Left colon (tissue), 2 donors: ENCODE measurements at regions not wholly inside any gene's neighbourhood (a gene's known extent, or its start where the extent isn't known, plus 50 kb on each side); places are given as distances from the start of the nearest gene placed in this dataset.

Experiments used
- ATAC-seq: fragments of 200-7000 bp; cut with Tn5 transposase; one replicate; pipeline ENCODE4 v1.9.1; 2020; ENCODE audit warnings: mild to moderate bottlenecking, moderate library complexity
- DNase-seq, 2 donors: peaks; one replicate each; pipeline ENCODE4 v3.0.0-alpha.2; 2020
- intact Hi-C, 2 donors: fragments of 100-400 bp; cut with DNase I in 1 of 2; cut with micrococcal nuclease in 1 of 2; formaldehyde crosslinking; loops; one replicate each; pipeline versions ENCODE4 v1.11.2 to v1.14.0; 2022; cut with DNase I, micrococcal nuclease
- donor health status: DM: no; HTN: no; CAD: no.
- donor health status: DM: yes; HTN: yes; CAD: no.

DNA sequence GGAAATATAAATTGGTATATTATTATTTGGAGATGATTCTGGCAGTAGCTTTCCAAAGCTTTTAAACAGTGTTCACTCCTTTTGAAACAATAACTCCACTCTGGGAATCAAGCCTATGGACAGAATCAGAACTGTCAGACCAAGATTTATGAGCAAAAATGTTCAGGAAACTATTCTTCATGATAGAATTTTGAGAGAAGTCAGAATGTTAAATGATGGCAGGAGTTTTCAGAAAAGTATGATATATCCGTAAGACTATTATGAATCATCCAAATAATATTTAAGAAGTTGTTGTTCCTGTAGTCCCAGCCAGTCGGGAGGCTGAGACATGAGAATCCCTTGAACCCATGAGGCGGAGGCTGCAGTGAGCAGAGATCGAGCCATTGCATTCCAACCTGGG is 50.5 kb upstream of the ADGRG2 start:
- intact Hi-C loops = no loop called here
- ATAC-seq (no peak), DNase-seq (no peak)

DNA sequence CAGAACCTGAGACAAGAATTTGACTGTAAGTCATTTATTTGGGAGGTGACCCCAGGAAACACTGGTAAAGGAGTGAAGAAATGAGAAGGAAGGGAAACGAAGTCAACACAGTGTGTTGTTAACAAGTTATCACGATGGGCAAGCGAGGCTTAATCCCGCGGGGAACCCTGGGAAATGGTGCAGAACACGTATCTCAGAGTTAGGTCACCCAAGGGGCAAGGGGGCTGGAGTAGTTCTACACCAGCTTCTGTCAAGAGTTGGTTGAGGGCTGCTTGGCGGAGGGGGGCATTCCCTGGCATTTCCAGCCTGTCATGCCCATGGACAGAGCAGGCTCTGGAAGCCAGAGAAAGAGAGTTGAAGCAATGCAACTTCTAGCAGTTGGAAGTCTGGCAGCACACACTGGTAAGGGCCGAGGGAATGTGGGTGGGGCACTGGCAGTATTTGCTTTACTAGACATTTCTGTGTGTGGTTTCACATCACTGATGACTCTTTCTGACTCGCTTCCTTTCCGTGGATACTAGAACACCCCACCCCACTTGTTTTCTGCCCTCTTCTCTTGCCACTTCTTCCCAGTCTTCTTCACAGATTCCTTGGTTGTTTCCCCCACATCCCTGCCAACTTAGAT is 52.2 kb upstream of the ADGRG2 start:
- ATAC-seq (peak; percentile 23), DNase-seq (no peak)
- intact Hi-C loops = no loop called here

DNA sequence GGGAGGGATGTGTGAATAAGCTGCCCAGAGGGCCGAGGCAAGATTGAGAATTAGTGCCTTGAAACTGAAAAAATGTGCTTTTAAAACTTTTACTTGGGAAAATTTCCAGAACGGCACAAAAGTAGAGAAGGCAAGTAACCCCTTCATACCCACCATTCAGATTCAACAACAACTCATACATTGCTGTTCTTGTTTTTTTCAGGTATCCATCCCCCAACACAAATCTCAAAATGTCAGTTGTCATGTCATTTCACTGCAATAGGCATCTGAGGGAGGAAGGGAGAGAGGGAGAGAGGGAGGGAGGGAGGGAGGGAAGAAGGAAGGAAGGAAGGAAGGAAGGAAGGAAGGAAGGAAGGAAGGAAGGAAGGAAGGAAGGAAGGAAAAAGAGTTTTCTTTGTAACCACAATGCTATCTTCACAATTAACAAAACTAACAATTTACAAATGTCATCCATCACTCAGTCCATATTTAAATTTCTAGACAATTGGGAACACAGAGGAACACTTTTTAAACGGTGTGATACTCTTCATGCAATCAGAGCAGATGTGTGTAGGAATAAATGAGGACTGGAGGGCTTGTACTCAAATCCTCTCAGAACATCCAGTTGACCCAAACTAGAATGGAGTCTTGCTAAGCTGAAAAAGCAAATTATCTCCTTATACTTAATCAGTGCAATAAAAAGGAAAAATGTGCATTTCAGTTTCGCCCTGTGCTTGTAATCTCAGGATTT is 54.8 kb upstream of the ADGRG2 start:
- intact Hi-C loops = no loop called here
- no peak for ATAC-seq
- no peak for DNase-seq

DNA sequence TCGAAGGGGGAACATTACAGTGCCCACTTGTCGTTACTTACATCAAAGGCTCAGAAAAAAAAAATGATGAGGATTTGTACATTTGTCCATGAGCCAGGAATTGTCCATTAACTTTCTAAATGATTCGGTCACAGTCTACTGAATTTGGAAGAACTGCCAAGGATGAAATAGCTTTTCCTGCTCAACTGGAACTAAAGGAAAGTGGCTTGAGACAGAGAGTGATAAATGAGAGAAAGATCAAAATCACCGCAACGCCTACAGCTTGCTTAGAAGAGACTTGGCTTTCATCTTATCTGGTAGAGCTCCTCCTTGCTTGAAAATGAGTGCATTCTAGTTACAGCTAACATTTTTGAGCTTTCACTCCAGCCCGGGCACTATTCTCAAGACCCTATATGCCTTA is 55.5 kb upstream of the ADGRG2 start:
- no peak for ATAC-seq
- intact Hi-C loops = no loop called here
- DNase-seq = no peak

DNA sequence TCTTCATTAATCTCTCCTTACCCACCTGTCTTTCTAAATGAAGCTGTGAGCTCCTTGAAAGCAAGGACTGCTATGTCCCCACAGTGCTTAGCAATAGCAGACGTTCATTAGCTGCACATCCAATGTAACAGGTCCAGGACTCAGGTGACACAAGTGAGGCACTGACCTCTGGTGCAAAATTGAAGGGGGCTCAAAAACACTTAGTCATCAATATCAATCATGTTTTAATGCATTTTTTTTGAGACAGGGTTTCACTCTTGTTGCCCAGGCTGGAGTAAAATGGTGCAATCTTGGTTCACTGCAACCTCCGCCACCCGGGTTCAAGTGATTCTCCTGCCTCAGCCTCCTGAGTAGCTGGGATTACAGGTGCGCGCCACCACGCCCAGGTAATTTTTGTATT is 56.1 kb upstream of the ADGRG2 start:
- intact Hi-C loops = no loop called here
- no peak for ATAC-seq
- DNase-seq = no peak

DNA sequence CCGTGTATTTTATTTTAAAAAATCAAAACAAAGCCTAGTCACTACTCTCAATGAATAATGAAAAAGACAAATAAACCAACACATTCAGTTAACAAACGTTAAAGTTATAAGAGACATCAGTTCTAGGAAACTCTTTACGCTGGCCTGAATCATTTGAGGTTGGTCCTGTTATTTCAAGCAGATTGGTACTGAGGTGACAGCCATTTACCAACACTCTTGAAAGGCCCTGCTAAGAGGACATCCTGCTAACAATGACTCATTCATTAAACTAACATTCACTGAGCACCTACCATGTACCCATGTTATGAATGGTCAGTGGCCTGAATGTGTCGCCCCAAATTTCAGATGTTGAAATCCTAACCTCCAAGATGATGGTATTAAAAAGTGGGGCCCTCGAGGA is 57.1 kb upstream of the ADGRG2 start:
- no peak for ATAC-seq
- DNase-seq = no peak
- intact Hi-C loops = no loop called here

DNA sequence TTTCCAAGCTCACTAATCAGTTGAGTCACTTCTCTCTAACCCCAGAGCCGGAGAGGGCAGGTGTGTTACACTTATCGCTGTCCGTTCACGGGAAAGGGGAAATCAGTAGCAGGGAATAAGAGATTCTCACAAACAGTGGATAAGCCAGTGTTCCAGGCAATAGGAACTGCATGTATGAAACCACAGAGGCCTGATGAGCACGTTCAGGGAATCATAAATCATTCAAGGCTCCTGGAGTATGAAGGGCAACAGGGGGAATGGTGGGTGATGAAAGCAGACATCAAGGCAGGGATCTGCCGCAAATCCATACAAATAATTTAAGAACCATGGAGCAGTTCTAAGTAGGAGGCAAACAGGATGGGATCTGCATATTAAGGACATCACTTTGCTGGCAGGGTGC is 59.1 kb upstream of the ADGRG2 start:
- DNase-seq (no peak), ATAC-seq (no peak)
- intact Hi-C loops = no loop called here

DNA sequence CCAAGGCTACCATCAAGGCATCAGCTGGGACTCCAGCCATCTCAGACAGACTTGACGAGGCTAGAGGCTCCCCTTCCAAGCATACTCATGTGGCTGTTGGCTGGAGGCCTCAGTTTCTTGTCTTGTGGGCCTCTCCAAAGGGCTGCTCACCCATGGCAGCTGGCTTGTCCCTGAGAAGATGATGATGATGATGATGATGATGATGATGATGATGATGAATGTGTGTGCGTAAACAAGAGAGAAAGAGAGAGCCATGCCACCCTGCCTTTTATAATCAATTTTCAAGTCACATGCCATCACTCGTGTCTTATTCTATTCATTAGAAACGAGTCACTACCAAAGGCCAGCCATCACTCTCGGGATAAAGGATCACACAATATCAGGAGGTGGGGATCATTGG is 60.5 kb upstream of the ADGRG2 start:
- ATAC-seq (no peak), DNase-seq (no peak)
- intact Hi-C loops = no loop called here

DNA sequence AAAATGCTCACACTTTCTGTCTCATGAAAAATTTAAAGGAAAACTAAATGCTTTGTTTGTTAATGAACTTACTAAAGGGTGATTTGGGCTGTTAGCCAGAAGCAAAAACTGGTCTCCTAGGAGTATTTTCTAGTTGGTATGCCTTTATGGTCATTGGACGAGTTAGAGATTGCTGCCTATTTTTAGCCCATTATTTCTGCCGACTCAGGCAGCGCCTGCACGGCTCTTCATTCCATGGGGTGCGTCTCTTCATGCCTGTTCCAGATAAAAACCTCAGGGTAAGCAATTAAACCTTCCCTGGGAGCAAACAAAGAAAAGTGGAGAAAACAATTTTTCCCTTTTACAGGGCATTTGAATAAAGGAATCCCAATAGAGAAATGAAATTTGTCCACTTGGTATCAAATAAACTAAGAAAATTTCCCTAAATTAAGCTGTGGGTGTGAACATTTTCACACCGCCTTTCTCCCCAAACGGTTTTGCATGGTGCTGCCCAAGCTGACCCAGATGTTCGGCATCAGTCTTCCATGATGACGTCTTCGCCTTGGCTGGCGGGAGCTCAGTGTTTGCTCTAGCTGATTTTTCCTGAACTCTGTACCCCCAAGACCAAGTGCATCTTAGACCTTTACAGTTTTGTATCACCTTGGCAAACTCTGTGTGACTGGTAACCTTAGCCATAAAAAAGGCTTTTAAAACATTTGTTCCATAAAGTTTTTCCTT is 61.7 kb upstream of the ADGRG2 start:
- no peak for DNase-seq
- peak; percentile 40 for ATAC-seq
- intact Hi-C loops = no loop called here

DNA sequence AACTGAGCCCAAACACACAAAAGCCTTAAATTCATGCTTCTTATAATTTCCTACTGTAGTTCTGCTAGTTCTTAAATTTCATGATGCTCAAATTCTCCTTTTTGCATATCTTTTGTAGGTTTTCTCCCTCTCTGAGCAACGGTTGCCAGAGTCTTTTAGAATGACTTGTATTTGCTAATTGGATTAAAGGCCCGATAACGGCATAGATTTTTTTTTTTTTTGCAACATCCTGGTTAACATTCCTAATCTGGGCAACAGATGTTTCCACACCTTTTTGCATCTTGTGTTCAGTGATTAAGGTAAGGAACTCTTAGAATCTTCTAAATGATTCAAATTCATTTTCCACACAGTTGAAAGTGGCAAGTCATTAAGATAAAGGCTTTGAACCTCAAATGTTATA is 66.3 kb upstream of the ADGRG2 start:
- no peak for DNase-seq
- intact Hi-C loops = no loop called here
- ATAC-seq = no peak

DNA sequence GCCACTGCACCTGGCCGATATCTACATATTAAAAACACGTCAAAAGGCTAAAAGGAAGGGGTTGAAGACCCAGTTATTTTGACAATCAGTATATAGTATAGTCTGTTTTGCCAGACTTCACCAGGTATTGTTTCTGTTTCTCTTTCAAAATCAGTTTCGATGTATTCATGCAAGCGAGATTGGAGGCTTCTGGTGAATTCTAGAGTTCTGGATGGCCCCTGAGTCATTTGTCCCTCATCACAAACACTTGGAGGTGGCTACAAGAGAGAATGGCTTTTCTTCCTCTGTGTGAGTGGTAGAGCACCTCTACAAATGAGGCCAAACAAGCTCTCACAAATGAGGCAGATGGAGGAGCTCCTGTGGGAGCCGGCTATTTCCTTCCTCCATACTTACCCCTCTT is 68.6 kb upstream of the ADGRG2 start:
- no peak for DNase-seq
- no peak for ATAC-seq
- intact Hi-C loops = no loop called here

DNA sequence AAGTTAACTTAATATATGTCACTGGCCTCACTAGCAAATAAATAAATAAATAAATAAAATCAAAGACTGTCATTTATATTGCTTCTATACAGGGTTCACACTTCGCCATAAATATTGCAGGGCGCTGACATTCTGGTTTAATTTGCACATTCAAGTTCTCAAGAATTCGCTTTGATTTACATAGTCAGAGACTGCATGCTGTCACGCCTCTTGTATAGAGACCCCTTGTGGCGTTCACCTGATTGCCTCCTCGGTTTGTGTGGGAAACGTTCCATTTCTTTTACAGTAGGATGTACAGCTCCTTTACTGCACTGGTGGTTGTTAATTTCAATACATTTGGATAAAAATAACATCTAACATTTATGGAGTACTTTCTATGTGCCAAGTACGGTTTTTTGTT is 71.3 kb upstream of the ADGRG2 start:
- intact Hi-C loops = no loop called here
- ATAC-seq = no peak
- DNase-seq = no peak

DNA sequence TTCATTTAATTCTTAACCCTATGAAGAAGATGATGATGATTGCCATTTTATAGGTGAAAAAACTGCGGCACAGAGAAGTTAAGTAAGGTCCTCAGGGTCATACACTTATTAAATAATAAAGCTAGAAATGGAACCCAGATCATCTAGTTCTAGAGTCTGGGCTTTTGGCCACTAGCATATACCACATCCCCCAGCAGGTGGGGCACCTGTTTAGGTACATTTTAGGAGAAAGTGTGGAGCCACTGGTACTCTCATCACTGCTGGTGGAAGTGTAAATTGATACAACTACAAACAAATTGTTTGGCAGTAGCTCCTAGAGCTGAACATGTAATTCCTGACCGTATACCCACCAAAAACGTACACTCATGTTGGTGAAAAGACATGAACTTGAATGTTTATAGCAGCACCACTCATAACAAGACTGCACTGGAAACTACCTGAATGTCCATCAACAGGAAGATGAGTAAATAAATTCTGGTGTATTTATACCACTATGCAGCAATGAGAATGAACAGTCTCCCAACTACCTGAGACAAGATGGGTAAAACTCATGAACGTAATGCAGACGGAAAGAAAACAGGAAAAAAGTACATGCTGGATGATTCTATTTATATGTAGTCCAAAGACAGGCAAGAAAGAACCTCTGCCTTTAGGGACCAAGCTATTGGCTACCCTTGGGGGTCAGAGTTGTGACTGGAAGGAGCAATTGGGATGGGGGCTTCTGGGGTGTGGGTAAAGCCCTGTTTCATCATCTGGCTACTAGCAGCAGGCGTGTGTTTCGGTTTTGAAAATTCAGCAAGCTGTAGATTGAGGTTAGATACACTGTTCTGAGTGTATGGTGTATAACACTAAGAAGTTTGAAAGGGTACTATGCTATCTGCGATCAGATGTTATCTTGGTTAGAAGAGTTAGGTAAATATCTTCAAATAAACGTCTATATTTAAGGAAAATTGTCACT is 72.3 kb upstream of the ADGRG2 start:
- intact Hi-C loops = no loop called here
- no peak for DNase-seq
- ATAC-seq = no peak

DNA sequence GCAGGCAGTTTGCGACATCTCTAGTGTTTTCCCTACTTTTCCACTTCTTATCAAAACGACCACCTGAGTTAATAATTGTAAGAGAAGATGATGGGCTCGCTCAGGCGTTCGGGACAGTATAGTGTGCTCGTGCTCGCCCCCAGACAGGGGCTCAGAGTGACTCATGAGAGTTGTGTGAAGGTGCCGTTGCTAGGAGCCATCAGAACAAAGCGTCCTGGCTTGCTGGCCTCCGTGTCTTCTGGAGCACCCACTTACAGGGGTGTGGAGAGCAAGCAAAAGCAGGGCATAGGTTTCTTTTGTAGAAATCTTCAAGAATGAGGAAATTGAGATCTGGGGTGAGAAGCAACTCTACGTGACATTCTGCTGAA is 73.0 kb upstream of the ADGRG2 start:
- no peak for ATAC-seq

DNA sequence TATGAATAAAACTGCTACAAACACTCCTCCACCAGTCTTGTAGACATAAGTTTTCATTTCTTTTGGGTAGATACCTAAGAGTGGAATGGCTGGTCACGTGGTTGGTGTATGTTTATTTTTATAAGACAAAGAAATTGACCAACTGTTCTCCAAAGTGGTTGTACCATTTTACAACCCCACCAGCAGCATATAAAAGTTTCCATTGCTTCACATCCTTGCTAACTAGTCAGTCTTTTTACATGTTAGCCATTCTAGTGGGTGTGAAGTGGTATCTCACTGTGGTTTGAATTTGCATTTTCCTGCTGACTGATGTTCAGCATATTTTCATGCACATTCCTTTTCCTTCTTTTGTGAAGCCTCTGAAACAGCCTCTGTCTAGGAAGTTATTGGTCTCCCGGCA is 76.2 kb upstream of the ADGRG2 start:
- DNase-seq (no peak), ATAC-seq (no peak)
- intact Hi-C loops = no loop called here

More for the DNA sequence above, 73.0 kb upstream of the ADGRG2 start:
- no peak for DNase-seq
- intact Hi-C loops = no loop called here

DNA sequence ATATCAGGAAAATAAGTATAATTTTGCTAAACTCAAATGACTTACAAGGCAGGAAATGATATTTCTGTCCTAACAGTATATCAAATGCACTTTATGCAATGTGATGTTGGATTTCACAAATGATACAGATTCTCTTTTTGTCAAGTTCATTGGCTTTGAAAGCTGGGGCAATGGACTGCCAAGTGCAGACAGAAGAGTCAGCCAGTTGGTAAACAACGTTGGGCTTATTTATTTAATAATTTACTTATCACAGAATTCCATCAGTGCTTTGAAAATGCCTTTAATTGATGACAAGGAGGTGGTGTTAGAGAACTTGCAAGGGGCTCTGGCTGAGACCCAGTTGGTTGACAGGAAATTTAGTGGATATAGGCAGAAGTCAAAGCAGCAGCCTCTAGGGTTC is 79.9 kb upstream of the ADGRG2 start:
- DNase-seq (no peak), ATAC-seq (no peak)
- intact Hi-C loops = no loop called here

DNA sequence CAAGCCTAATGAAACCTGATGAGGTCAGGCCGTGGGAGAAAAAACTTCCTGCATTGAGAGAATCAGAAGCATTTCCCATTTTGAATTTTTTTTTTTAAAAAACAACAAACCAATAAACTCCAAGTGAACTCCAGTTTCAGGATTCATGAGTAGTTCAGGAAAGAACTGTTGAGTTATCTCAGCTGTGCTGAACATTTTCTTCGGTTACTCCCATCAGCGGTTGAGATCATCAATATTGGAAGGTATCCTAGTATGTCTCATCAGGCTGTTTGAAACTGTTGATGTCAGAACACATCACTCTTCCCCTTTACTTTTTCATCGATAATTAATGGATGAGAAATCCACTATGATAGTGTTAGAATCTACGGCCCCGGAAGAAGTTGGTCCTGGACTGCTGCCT is 82.4 kb upstream of the ADGRG2 start:
- intact Hi-C loops = no loop called here
- ATAC-seq (no peak), DNase-seq (no peak)

DNA sequence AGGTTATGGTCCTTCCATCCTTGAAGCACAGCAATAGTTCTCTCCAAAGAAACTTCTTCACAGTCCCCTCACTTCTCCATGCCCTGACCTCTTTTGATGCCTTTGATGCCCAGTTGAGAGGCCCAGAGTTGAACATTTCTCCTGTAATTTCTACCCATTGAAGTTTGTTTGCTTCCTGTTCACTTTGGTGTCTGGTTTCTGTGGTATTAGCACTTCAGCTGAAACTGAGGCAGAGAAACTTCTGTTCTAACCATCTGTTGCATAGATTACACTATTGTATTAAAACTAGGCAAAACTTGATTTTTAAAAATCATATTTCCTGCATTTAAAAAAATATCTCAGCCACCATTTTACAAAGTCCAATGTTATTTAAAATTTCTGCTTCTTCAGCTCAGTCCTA is 89.8 kb upstream of the ADGRG2 start:
- ATAC-seq (no peak), DNase-seq (no peak)
- intact Hi-C loops = no loop called here

DNA sequence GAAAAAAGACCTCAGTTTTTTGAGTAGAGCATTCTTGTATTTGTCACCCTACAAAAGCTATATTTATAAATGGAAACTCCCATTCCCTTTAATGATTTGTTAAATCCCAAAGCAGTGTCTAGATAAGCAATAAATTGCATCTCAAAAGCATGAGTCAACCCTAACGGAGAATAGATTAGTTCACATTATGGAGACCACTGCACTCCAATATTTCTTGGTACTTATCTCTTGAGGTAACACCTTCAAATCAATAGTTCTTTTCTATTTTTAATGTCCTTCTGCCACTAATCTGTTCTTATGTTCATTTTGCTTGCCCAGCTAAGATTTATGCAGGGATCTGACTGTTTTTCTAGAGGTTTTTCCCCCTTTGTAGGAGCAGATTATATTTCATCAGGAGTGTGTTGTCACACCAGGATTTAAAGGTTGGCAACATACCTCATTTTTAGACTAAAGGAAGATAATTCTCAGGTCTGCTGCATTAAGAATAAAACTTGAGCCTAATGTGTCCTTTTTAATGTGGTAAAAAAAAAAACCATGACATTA is 91.4 kb upstream of the ADGRG2 start:
- no peak for DNase-seq
- intact Hi-C loops = no loop called here
- no peak for ATAC-seq
